ENCODE measurements at regions not wholly inside any gene's neighbourhood (a gene's known extent, or its start where the extent isn't known, plus 50 kb on each side); places are given as distances from the start of the nearest gene placed in this dataset.

DNA sequence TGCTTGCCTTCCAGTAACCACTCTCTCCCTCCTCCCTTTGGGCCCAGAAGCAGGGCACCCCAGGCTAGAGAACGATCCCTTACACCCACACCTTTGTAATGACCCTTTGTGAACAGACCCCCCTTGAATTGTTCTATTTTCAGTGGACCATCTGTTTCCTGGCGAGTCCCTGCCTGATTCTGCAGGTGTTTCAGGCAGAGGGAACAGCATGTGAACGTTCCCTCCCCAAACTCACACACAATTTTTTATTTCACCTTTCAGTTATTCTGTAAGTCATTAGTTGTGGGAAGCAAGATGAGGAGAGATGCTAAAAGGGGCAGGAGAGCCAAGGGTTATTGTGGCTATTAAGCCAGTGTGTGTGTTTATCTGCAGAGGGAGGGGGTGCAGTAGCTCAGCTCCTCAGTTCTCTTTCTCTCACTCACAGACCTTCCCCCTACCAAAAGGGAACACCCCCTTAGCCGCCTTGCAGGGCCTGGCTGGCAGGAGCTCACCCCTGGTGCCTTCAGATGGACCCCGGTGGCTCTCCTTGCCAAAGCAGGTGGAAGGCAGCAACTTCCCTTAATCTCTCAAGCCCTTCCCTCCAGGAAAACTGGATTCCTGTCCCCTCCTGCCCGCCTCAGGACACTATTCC lies 64.8 kb upstream of the SPON1 start:
- no peak overlapping the region for H3K4me3 ChIP-seq (ENCODE audit: low read depth, low read length)
- POLR2A ChIA-PET: no interaction called here
- TF ChIP-seq, protein P1, sequence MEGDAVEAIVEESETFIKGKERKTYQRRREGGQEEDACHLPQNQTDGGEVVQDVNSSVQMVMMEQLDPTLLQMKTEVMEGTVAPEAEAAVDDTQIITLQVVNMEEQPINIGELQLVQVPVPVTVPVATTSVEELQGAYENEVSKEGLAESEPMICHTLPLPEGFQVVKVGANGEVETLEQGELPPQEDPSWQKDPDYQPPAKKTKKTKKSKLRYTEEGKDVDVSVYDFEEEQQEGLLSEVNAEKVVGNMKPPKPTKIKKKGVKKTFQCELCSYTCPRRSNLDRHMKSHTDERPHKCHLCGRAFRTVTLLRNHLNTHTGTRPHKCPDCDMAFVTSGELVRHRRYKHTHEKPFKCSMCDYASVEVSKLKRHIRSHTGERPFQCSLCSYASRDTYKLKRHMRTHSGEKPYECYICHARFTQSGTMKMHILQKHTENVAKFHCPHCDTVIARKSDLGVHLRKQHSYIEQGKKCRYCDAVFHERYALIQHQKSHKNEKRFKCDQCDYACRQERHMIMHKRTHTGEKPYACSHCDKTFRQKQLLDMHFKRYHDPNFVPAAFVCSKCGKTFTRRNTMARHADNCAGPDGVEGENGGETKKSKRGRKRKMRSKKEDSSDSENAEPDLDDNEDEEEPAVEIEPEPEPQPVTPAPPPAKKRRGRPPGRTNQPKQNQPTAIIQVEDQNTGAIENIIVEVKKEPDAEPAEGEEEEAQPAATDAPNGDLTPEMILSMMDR (IDR thresholded peaks at IDR 0.05; ENCODE audit: insufficient read depth, low read length, missing control alignments): no peak
- CTCF ChIA-PET: no interaction called here
- no peak for DNase-seq (ENCODE audit: low read depth, low spot score)

DNA sequence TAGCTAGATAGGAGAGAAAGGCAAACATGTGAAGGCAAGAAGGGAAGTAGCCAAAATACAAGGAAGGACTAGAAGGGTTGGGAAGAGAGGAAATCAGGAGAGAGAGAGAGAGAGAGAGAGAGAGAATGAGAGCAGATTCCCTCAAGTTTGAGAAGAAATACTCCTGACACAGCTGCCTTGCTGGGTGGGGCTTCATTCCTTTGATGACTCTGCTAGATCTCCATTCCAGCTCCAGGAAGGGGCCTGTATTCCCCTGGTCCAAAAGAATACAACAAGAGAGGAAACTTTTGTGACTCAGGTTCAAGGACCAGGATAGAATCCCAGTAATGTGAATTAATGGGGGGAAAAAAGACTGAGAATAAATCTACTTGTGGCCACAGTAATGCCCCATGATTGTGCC lies 62.9 kb upstream of the SPON1 start:
- CTCF ChIA-PET: no interaction called here
- TF ChIP-seq, protein P1 (IDR thresholded peaks at IDR 0.05; ENCODE audit: insufficient read depth, low read length, missing control alignments): no peak
- no peak for DNase-seq (ENCODE audit: low read depth, low spot score)
- POLR2A ChIA-PET: no interaction called here
- no peak overlapping the region for H3K4me3 ChIP-seq (ENCODE audit: low read depth, low read length)

GRCh38 chr11:13902523-13902922 lies 60.0 kb upstream of the SPON1 start:
- no peak overlapping the region for H3K4me3 ChIP-seq (ENCODE audit: low read depth, low read length)
- ChIA-PET CTCF (no interaction called here), POLR2A (no interaction called here)
- DNase-seq (ENCODE audit: low read depth, low spot score): no peak
- TF ChIP-seq, protein P1 (IDR thresholded peaks at IDR 0.05; ENCODE audit: insufficient read depth, low read length, missing control alignments): no peak

DNA sequence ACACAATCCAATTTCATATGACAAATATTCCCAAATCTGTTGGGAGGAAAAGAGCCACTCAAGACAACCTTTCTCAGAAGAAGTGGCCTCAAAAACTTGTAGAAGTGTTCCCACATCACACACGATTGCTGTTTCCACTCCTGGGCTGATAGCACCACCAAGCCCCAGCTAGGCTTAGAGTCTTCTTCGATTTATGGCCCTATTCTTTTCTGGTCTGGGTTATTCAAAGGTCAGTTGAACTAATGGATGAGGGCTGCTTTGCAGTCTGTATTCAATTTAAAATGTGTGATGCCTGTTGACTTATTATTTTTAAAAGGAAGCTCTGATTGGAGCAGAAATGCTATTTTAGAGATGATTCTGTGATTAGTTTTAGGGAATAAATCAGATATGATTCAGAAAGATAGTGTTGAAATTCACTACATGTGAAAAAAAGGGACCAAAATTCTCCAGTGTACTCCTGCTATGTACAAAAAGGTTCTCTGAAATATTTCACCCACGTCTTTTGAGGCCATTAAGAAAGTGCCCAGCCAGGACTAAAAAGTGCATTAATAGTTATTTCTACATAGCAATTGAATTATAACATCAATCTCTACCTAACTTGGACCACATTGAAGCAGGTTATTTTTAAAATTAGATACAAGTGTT lies 57.3 kb upstream of the SPON1 start:
- POLR2A ChIA-PET: no interaction called here
- CTCF ChIA-PET: no interaction called here
- DNase-seq (ENCODE audit: low read depth, low spot score): no peak
- TF ChIP-seq, protein P1 (IDR thresholded peaks at IDR 0.05; ENCODE audit: insufficient read depth, low read length, missing control alignments): no peak
- H3K4me3 ChIP-seq (ENCODE audit: low read depth, low read length): no peak overlapping the region

DNA sequence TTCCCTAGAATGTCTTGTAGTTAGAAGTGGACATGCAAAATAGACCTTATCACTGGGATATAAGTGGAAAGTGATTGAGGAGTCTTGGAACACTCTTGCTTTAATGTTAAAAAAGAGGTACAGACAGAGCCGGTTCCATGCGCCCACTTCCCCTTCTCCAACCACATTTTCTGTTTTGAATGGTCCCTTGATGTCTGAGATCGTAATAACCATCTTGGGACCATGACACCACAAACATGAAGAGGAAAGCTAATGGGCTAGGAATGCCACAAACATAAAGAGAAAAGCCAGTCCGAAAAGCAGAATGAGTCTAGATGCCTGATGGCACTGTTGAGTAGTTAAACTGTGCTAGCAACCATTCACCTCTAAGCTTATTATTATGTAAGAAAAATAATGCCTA lies 54.8 kb upstream of the SPON1 start:
- DNase-seq (ENCODE audit: low read depth, low spot score): no peak
- CTCF ChIA-PET: no interaction called here
- POLR2A ChIA-PET: no interaction called here
- TF ChIP-seq, protein P1 (IDR thresholded peaks at IDR 0.05; ENCODE audit: insufficient read depth, low read length, missing control alignments): no peak
- H3K4me3 ChIP-seq (ENCODE audit: low read depth, low read length): no peak overlapping the region

DNA sequence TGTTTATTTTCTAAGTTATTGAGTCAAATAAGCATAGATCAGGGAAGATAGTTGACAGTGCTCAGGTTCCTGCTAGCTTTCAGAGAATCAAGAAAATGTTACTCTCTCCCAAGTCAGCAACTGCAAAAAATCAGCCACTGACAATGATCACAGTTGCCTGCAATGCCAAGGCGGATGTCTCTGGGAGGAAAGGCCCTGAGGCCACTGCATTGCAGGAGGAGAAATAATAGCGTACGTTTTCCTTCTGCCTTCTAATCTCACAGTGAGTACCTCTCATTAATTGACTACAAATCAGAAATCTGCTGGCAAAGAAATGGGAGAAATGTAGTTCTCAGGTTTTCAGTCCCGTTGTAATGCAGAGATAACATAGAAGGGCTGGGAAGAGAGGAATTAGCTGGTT lies 54.0 kb upstream of the SPON1 start:
- ChIA-PET CTCF (interaction anchor here (1.4 kb wide), 1 partner anchor 62 kb away, joined by 3 read pairs; no protein-coding TSS in a partner anchor), POLR2A (no interaction called here)
- H3K4me3 ChIP-seq (ENCODE audit: low read depth, low read length): no peak overlapping the region
- no peak for DNase-seq (ENCODE audit: low read depth, low spot score)
- TF ChIP-seq, protein P1 (IDR thresholded peaks at IDR 0.05; ENCODE audit: insufficient read depth, low read length, missing control alignments): no peak

Data from AG04449 (cell line).